ENCODE measurements at regions not wholly inside any gene's neighbourhood (a gene's known extent, or its start where the extent isn't known, plus 50 kb on each side); places are given as distances from the start of the nearest gene placed in this dataset.

GRCh38 chr12:82108615-82109014 lies 249.6 kb downstream of the CCDC59 start:
- POLR2A ChIA-PET = no interaction called here
- CTCF ChIA-PET (ENCODE audit: low intra/inter-chr PET ratio) = no interaction called here
- H3K4me2 ChIP-seq (ENCODE audit: insufficient read depth, low read length) = no peak overlapping the region
- H3K9ac ChIP-seq (ENCODE audit: insufficient read depth in 1 of 2, low read depth in 2 of 2, low read length in 2 of 2) = no peak overlapping the region
- H3K27ac ChIP-seq (ENCODE audit: extremely low read depth, low read depth, low read length) = no peak overlapping the region
- no peaks in the 10 kb centered on the region for H3K9me1 ChIP-seq (ENCODE audit: control insufficient read depth, insufficient read depth, low read length)
- no peak for DNase-seq (ENCODE audit: extremely low read depth in 1 of 4, low spot score in 3 of 4)
- 0% methylated on average over 1 of the region's 1 CpG for WGBS (ENCODE audit: insufficient coverage, low coverage, missing lambda C conversion rate)
- no TSS peak for BruUV-seq (replicated peaks)
- in situ Hi-C loops (cut with MboI) (no loop called here), intact Hi-C loops (cut with micrococcal nuclease) (no loop called here)
- H3K4me1 ChIP-seq (replicated peaks in 1 of 2; ENCODE audit: control insufficient read depth in 2 of 2, insufficient read depth in 2 of 2, low read length in 2 of 2) = no peaks in the 10 kb centered on the region
- no peaks in the 10 kb centered on the region for H3K27me3 ChIP-seq (ENCODE audit: control insufficient read depth in 2 of 2, insufficient read depth in 2 of 2, low read length in 2 of 2)
- H3K36me3 ChIP-seq (ENCODE audit: control insufficient read depth, insufficient read depth, low read length) = no peaks in the 10 kb centered on the region
- FAIRE-seq = no peak
- ATAC-seq = no peak
- TF ChIP-seq C11orf30 (IDR thresholded peaks at IDR 0.05; ENCODE audit: low read depth) (peak; percentile 51; the same call in 1 of the 2 replicates), MAFF (IDR thresholded peaks at IDR 0.05; ENCODE audit: low read length) (peak; percentile 91), ZNF316 (IDR thresholded peaks at IDR 0.05) (peak; percentile 86), MAFK (IDR thresholded peaks at IDR 0.05; ENCODE audit: low read length) (peak; percentile 94), PHB2 (IDR thresholded peaks at IDR 0.05; ENCODE audit: low read depth) (no peak), MAFG (tag; conservative IDR thresholded peaks at IDR 0.05) (peak; percentile 68), ARID4B (CRISPR knock-in tag; IDR thresholded peaks at IDR 0.05) (no peak)
- no peaks in the 10 kb centered on the region for H4K20me1 ChIP-seq (replicated peaks; ENCODE audit: control insufficient read depth, insufficient read depth, low read length)
- no peaks in the 10 kb centered on the region for H3K9me3 ChIP-seq (replicated peaks; ENCODE audit: control insufficient read depth, insufficient read depth, low read depth, low read length)
- no peak overlapping the region for H3K4me3 ChIP-seq
- H3K79me2 ChIP-seq (ENCODE audit: control insufficient read depth, insufficient read depth, low read length) = no peaks in the 10 kb centered on the region
- no peak overlapping the region for H2AFZ ChIP-seq (ENCODE audit: low read depth, low read length)

All from K562 (cell line).